IgD-negative memory B cell (primary cell): ENCODE measurements at regions not wholly inside any gene's neighbourhood (a gene's known extent, or its start where the extent isn't known, plus 50 kb on each side); places are given as distances from the start of the nearest gene placed in this dataset.
"Not testable (repeated sequence)": the region's sequence is repeated elsewhere in the genome, so short reads cannot be mapped to it uniquely, and the experiment has no call there.

Source experiments
- H3K27ac Mint-ChIP-seq, 3 donors: one replicate each; pipeline ENCODE4 v1.8.0; 2020 to 2022; ENCODE audit warnings: mild to moderate bottlenecking in 3 of 3, mixed read lengths in 3 of 3, moderate library complexity in 1 of 3
- H3K27me3 Mint-ChIP-seq: one replicate; pipeline ENCODE4 v1.8.0; 2021; ENCODE audit warnings: mixed read lengths
- H3K36me3 Mint-ChIP-seq: one replicate; pipeline ENCODE4 v1.8.0; 2020; ENCODE audit warnings: mild to moderate bottlenecking, mixed read lengths
- H3K4me1 Mint-ChIP-seq, 3 donors: one replicate each; pipeline ENCODE4 v1.8.0; 2020 to 2022; ENCODE audit warnings: mixed read lengths in 3 of 3, mild to moderate bottlenecking in 1 of 3
- H3K4me3 Mint-ChIP-seq, 4 donors: one replicate each; pipeline ENCODE4 v1.8.0; 2020 to 2022; ENCODE audit warnings: mild to moderate bottlenecking in 4 of 4, mixed read lengths in 4 of 4, moderate library complexity in 3 of 4
- H3K9me3 Mint-ChIP-seq, 3 donors: one replicate each; pipeline ENCODE4 v1.8.0; 2020 to 2021; ENCODE audit warnings: mixed read lengths in 3 of 3, mild to moderate bottlenecking in 1 of 3

GRCh38 chr5:117143406-117143805 lies 568.8 kb upstream of the SEMA6A start:
- H3K36me3 Mint-ChIP-seq, result peaks cover under 1% of the 10 kb centered on the region
- no peaks in the 10 kb centered on the region for H3K4me1 Mint-ChIP-seq
- no peaks in the 10 kb centered on the region for H3K27me3 Mint-ChIP-seq
- no peak overlapping the region for H3K4me3 Mint-ChIP-seq
- no peak overlapping the region for H3K27ac Mint-ChIP-seq
- peaks cover 0 to 2% (median 0%) of the 10 kb centered on the region in 3 donors for H3K9me3 Mint-ChIP-seq

- H3K36me3 Mint-ChIP-seq, result peaks cover 1% of the 10 kb centered on the region
- no peaks in the 10 kb centered on the region for H3K4me1 Mint-ChIP-seq
- H3K27ac Mint-ChIP-seq, result no peak overlapping the region
- peaks cover 0 to 4% (median 2%) of the 10 kb centered on the region in 3 donors for H3K9me3 Mint-ChIP-seq
- H3K4me3 Mint-ChIP-seq, result no peak overlapping the region
- peaks cover 2% of the 10 kb centered on the region for H3K27me3 Mint-ChIP-seq
These were observed 563.9 kb upstream of the SEMA6A start for GRCh38 chr5:117138523-117138922.

GRCh38 chr5:117135851-117136250 lies 561.2 kb upstream of the SEMA6A start:
- peaks cover 1% of the 10 kb centered on the region for H3K36me3 Mint-ChIP-seq
- peaks cover 0 to 4% (median 2%) of the 10 kb centered on the region in 3 donors for H3K9me3 Mint-ChIP-seq
- peaks cover 2% of the 10 kb centered on the region for H3K27me3 Mint-ChIP-seq
- no peaks in the 10 kb centered on the region for H3K4me1 Mint-ChIP-seq
- H3K4me3 Mint-ChIP-seq, result no peak overlapping the region
- no peak overlapping the region for H3K27ac Mint-ChIP-seq

- Mint-ChIP-seq H3K4me1 (no peaks in the 10 kb centered on the region), H3K36me3 (peaks cover 1% of the 10 kb centered on the region), H3K27me3 (peaks cover 2% of the 10 kb centered on the region), H3K27ac (no peak overlapping the region), H3K4me3 (no peak overlapping the region), H3K9me3 (peaks cover 0 to 4% (median 4%) of the 10 kb centered on the region in 3 donors)
These were observed 558.6 kb upstream of the SEMA6A start for GRCh38 chr5:117133198-117133597.

GRCh38 chr5:117131876-117132275 lies 557.3 kb upstream of the SEMA6A start:
- Mint-ChIP-seq H3K36me3 (peaks cover 1% of the 10 kb centered on the region), H3K27me3 (peaks cover 2% of the 10 kb centered on the region), H3K27ac (no peak overlapping the region), H3K9me3 (peaks cover 0 to 4% (median 1%) of the 10 kb centered on the region in 3 donors), H3K4me1 (no peaks in the 10 kb centered on the region), H3K4me3 (no peak overlapping the region)

- H3K4me3 Mint-ChIP-seq, result no peak overlapping the region
- peaks cover 0 to 4% (median 1%) of the 10 kb centered on the region in 3 donors for H3K9me3 Mint-ChIP-seq
- H3K27me3 Mint-ChIP-seq, result peaks cover 2% of the 10 kb centered on the region
- peaks cover 1% of the 10 kb centered on the region for H3K36me3 Mint-ChIP-seq
- H3K4me1 Mint-ChIP-seq, result no peaks in the 10 kb centered on the region
- H3K27ac Mint-ChIP-seq, result no peak overlapping the region
These were observed 556.5 kb upstream of the SEMA6A start for GRCh38 chr5:117131048-117131679.

- Mint-ChIP-seq H3K27me3 (no peaks in the 10 kb centered on the region), H3K27ac (no peak overlapping the region), H3K9me3 (peaks cover 2 to 5% (median 4%) of the 10 kb centered on the region in 3 donors), H3K36me3 (no peaks in the 10 kb centered on the region), H3K4me3 (no peak overlapping the region), H3K4me1 (no peaks in the 10 kb centered on the region)
These were observed 543.9 kb upstream of the SEMA6A start for GRCh38 chr5:117118499-117118898.

GRCh38 chr5:117117314-117117713 lies 542.7 kb upstream of the SEMA6A start:
- H3K27me3 Mint-ChIP-seq, H3K4me1 Mint-ChIP-seq, H3K27ac Mint-ChIP-seq, H3K36me3 Mint-ChIP-seq, H3K9me3 Mint-ChIP-seq, H3K4me3 Mint-ChIP-seq: not testable (repeated sequence)

GRCh38 chr5:117110548-117110947 lies 535.9 kb upstream of the SEMA6A start:
- no peak overlapping the region for H3K27ac Mint-ChIP-seq
- H3K4me1 Mint-ChIP-seq, result no peaks in the 10 kb centered on the region
- H3K4me3 Mint-ChIP-seq, result no peak overlapping the region
- H3K9me3 Mint-ChIP-seq, result peaks cover 0 to 3% (median 2%) of the 10 kb centered on the region in 3 donors
- no peaks in the 10 kb centered on the region for H3K36me3 Mint-ChIP-seq
- H3K27me3 Mint-ChIP-seq, result no peaks in the 10 kb centered on the region

GRCh38 chr5:117107859-117108258 lies 533.2 kb upstream of the SEMA6A start:
- no peaks in the 10 kb centered on the region for H3K4me1 Mint-ChIP-seq

GRCh38 chr5:117103703-117104102 lies 529.1 kb upstream of the SEMA6A start:
- H3K9me3 Mint-ChIP-seq, result no peaks in the 10 kb centered on the region
- H3K4me1 Mint-ChIP-seq, result no peaks in the 10 kb centered on the region
- no peak overlapping the region for H3K4me3 Mint-ChIP-seq
- H3K27me3 Mint-ChIP-seq, result no peaks in the 10 kb centered on the region
- H3K36me3 Mint-ChIP-seq, result no peaks in the 10 kb centered on the region
- H3K27ac Mint-ChIP-seq, result no peak overlapping the region

More at GRCh38 chr5:117107859-117108258, 533.2 kb upstream of the SEMA6A start:
- Mint-ChIP-seq H3K4me3 (no peak overlapping the region), H3K27ac (no peak overlapping the region), H3K9me3 (peaks cover 0 to 3% (median 0%) of the 10 kb centered on the region in 3 donors), H3K36me3 (no peaks in the 10 kb centered on the region), H3K27me3 (no peaks in the 10 kb centered on the region)

- Mint-ChIP-seq H3K9me3 (no peaks in the 10 kb centered on the region), H3K4me3 (no peak overlapping the region), H3K27ac (no peak overlapping the region), H3K4me1 (no peaks in the 10 kb centered on the region), H3K27me3 (no peaks in the 10 kb centered on the region), H3K36me3 (no peaks in the 10 kb centered on the region)
These were observed 528.0 kb upstream of the SEMA6A start for GRCh38 chr5:117102591-117102990.

GRCh38 chr5:117100176-117100575 lies 525.6 kb upstream of the SEMA6A start:
- Mint-ChIP-seq H3K9me3 (no peaks in the 10 kb centered on the region), H3K4me3 (no peak overlapping the region), H3K27ac (no peak overlapping the region), H3K36me3 (no peaks in the 10 kb centered on the region), H3K4me1 (no peaks in the 10 kb centered on the region), H3K27me3 (no peaks in the 10 kb centered on the region)

GRCh38 chr5:117098094-117098493 lies 523.5 kb upstream of the SEMA6A start:
- H3K27ac Mint-ChIP-seq, result no peak overlapping the region
- H3K36me3 Mint-ChIP-seq, result peaks cover 2% of the 10 kb centered on the region
- no peaks in the 10 kb centered on the region for H3K27me3 Mint-ChIP-seq
- no peak overlapping the region for H3K4me3 Mint-ChIP-seq
- H3K9me3 Mint-ChIP-seq, result no peaks in the 10 kb centered on the region
- H3K4me1 Mint-ChIP-seq, result no peaks in the 10 kb centered on the region

GRCh38 chr5:117095346-117096332 lies 521.0 kb upstream of the SEMA6A start:
- Mint-ChIP-seq H3K27ac (no peak overlapping the region), H3K36me3 (peaks cover 2% of the 10 kb centered on the region), H3K27me3 (no peaks in the 10 kb centered on the region), H3K4me3 (no peak overlapping the region), H3K4me1 (no peaks in the 10 kb centered on the region), H3K9me3 (no peaks in the 10 kb centered on the region)
